ENCODE measurements at regions not wholly inside any gene's neighbourhood (a gene's known extent, or its start where the extent isn't known, plus 50 kb on each side); places are given as distances from the start of the nearest gene placed in this dataset.

GRCh38 chr9:73980754-73981153 lies 516.4 kb upstream of the RORB start:
- no peaks in the 10 kb centered on the region for H3K9me1 ChIP-seq (replicated peaks; ENCODE audit: control insufficient read depth, extremely low read depth, insufficient read depth, low read length)
- FAIRE-seq, result no peak
- H3K4me3 ChIP-seq (replicated peaks in 1 of 3; ENCODE audit: insufficient read depth in 1 of 3, low read depth in 1 of 3, low read length in 3 of 3), result no peak overlapping the region
- CTCF ChIA-PET, result no interaction called here
- no peak overlapping the region for H2AFZ ChIP-seq (ENCODE audit: low read depth, low read length)
- POLR2A ChIA-PET, result no interaction called here
- intact Hi-C loops (cut with micrococcal nuclease) (no loop called here), dilution Hi-C loops (cut with MboI; ENCODE audit: extremely low pct_ligation_motif_present, low sequenced_read_pairs) (no loop called here)
- no peak overlapping the region for H3K9ac ChIP-seq (replicated peaks; ENCODE audit: extremely low read depth, insufficient read depth, low read length)
- TF ChIP-seq GATA2 (IDR thresholded peaks at IDR 0.05; ENCODE audit: insufficient read depth, insufficient read length, low read depth, low read length) (no peak), MYC (IDR thresholded peaks at IDR 0.05; ENCODE audit: low read depth, low read length) (no peak), POLR2AphosphoS5 (IDR thresholded peaks at IDR 0.05; ENCODE audit: insufficient read depth, low read depth, low read length) (no peak), POLR2A (IDR thresholded peaks at IDR 0.05; ENCODE audit: low read depth, low read length) (no peak), FOS (IDR thresholded peaks at IDR 0.05; ENCODE audit: borderline replicate concordance, insufficient read depth, low read length) (no peak), JUN (IDR thresholded peaks at IDR 0.05; ENCODE audit: borderline replicate concordance, insufficient read depth, insufficient read length, low read depth) (no peak), CTCF (IDR thresholded peaks at IDR 0.05; ENCODE audit: extremely low read depth in 1 of 2, insufficient read depth in 1 of 2, low read depth in 1 of 2, low read length in 2 of 2) (no peak), MAX (IDR thresholded peaks at IDR 0.05; ENCODE audit: insufficient read depth, insufficient read length) (no peak)
- no peak overlapping the region for H3K27ac ChIP-seq (ENCODE audit: insufficient read depth, low read depth, low read length)
- H3K9me3 ChIP-seq (replicated peaks; ENCODE audit: control insufficient read depth, insufficient read depth, low read length), result peaks cover 2% of the 10 kb centered on the region
- no peaks in the 10 kb centered on the region for H3K36me3 ChIP-seq (ENCODE audit: control insufficient read depth in 2 of 2, extremely low read depth in 1 of 2, insufficient read depth in 2 of 2, low read length in 2 of 2)
- H3K4me1 ChIP-seq (ENCODE audit: control insufficient read depth, extremely low read depth, insufficient read depth, low read length), result no peaks in the 10 kb centered on the region
- H3K4me2 ChIP-seq (ENCODE audit: insufficient read depth, low read length), result no peak overlapping the region
- DNase-seq (ENCODE audit: low read depth, low spot score), result no peak
- H3K79me2 ChIP-seq (ENCODE audit: control insufficient read depth, insufficient read depth, low read length), result no peaks in the 10 kb centered on the region
- no TSS peak for BruUV-seq (replicated peaks)
- no peaks in the 10 kb centered on the region for H3K27me3 ChIP-seq (ENCODE audit: control insufficient read depth in 2 of 2, insufficient read depth in 2 of 2, low read length in 2 of 2)
- H4K20me1 ChIP-seq (replicated peaks; ENCODE audit: control insufficient read depth, extremely low read depth, insufficient read depth, low read length), result no peaks in the 10 kb centered on the region

All from endothelial cell of umbilical vein (primary cell).